ENCODE measurements at regions not wholly inside any gene's neighbourhood (a gene's known extent, or its start where the extent isn't known, plus 50 kb on each side); places are given as distances from the start of the nearest gene placed in this dataset.

DNA sequence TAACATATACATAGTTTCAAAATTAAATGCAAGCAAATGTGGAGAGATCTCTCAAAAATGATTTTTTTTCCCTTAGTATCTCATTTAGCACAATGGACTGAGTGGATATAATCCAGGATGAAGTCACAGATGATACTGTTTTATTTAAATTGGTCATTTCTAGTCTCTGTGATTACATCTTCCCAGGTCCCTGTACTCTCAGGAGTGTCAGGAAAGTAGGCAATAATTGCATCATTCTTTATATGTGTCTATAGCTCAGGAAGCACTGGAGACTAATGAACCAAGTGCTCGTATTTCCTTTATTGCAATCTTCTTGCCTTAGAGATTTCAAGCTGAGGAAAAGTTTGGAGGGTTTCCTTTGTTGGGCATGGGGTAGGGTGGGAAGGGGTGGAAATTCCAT, 309.4 kb upstream of the THRB start:
- CTCF ChIA-PET, result no interaction called here
- H3K4me3 ChIP-seq (replicated peaks in 1 of 3; ENCODE audit: insufficient read depth in 1 of 3, low read depth in 1 of 3, low read length in 3 of 3), result no peak overlapping the region
- no peaks in the 10 kb centered on the region for H3K27me3 ChIP-seq (ENCODE audit: control insufficient read depth in 2 of 2, insufficient read depth in 2 of 2, low read length in 2 of 2)
- TF ChIP-seq GATA2 (IDR thresholded peaks at IDR 0.05; ENCODE audit: insufficient read depth, insufficient read length, low read depth, low read length), result no peak
- no peak for TF ChIP-seq FOS (IDR thresholded peaks at IDR 0.05; ENCODE audit: borderline replicate concordance, insufficient read depth, low read length)
- no peak for TF ChIP-seq POLR2AphosphoS5 (IDR thresholded peaks at IDR 0.05; ENCODE audit: insufficient read depth, low read depth, low read length)
- no peak for TF ChIP-seq MYC (IDR thresholded peaks at IDR 0.05; ENCODE audit: low read depth, low read length)
- TF ChIP-seq, protein P1, sequence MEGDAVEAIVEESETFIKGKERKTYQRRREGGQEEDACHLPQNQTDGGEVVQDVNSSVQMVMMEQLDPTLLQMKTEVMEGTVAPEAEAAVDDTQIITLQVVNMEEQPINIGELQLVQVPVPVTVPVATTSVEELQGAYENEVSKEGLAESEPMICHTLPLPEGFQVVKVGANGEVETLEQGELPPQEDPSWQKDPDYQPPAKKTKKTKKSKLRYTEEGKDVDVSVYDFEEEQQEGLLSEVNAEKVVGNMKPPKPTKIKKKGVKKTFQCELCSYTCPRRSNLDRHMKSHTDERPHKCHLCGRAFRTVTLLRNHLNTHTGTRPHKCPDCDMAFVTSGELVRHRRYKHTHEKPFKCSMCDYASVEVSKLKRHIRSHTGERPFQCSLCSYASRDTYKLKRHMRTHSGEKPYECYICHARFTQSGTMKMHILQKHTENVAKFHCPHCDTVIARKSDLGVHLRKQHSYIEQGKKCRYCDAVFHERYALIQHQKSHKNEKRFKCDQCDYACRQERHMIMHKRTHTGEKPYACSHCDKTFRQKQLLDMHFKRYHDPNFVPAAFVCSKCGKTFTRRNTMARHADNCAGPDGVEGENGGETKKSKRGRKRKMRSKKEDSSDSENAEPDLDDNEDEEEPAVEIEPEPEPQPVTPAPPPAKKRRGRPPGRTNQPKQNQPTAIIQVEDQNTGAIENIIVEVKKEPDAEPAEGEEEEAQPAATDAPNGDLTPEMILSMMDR (IDR thresholded peaks at IDR 0.05; ENCODE audit: extremely low read depth in 1 of 2, insufficient read depth in 1 of 2, low read depth in 1 of 2, low read length in 2 of 2), result no peak
- no peak for TF ChIP-seq EZH2 (IDR thresholded peaks at IDR 0.05; ENCODE audit: borderline replicate concordance, low read depth, low read length, severe bottlenecking)
- TF ChIP-seq POLR2A (IDR thresholded peaks at IDR 0.05; ENCODE audit: low read depth, low read length), result no peak
- TF ChIP-seq, protein P2, sequence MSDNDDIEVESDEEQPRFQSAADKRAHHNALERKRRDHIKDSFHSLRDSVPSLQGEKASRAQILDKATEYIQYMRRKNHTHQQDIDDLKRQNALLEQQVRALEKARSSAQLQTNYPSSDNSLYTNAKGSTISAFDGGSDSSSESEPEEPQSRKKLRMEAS (IDR thresholded peaks at IDR 0.05; ENCODE audit: insufficient read depth, insufficient read length), result no peak
- TF ChIP-seq JUN (IDR thresholded peaks at IDR 0.05; ENCODE audit: borderline replicate concordance, insufficient read depth, insufficient read length, low read depth), result no peak
- POLR2A ChIA-PET, result no interaction called here
- no peaks in the 10 kb centered on the region for H3K4me1 ChIP-seq (ENCODE audit: control insufficient read depth, extremely low read depth, insufficient read depth, low read length)
- no peaks in the 10 kb centered on the region for H3K9me1 ChIP-seq (replicated peaks; ENCODE audit: control insufficient read depth, extremely low read depth, insufficient read depth, low read length)
- H3K9me3 ChIP-seq (replicated peaks; ENCODE audit: control insufficient read depth, insufficient read depth, low read length), result no peaks in the 10 kb centered on the region
- no peaks in the 10 kb centered on the region for H3K36me3 ChIP-seq (ENCODE audit: control insufficient read depth in 2 of 2, extremely low read depth in 1 of 2, insufficient read depth in 2 of 2, low read length in 2 of 2)
- FAIRE-seq (no peak), DNase-seq (ENCODE audit: low read depth, low spot score) (no peak)
- intact Hi-C loops (cut with micrococcal nuclease) (no loop called here), dilution Hi-C loops (cut with MboI; ENCODE audit: extremely low pct_ligation_motif_present, low sequenced_read_pairs) (no loop called here)
- no peak overlapping the region for H3K27ac ChIP-seq (ENCODE audit: insufficient read depth, low read depth, low read length)
- no peak overlapping the region for H3K4me2 ChIP-seq (ENCODE audit: insufficient read depth, low read length)
- BruUV-seq (replicated peaks), result no TSS peak
- no peaks in the 10 kb centered on the region for H4K20me1 ChIP-seq (replicated peaks; ENCODE audit: control insufficient read depth, extremely low read depth, insufficient read depth, low read length)
- H3K9ac ChIP-seq (replicated peaks; ENCODE audit: extremely low read depth, insufficient read depth, low read length), result no peak overlapping the region
- no peaks in the 10 kb centered on the region for H3K79me2 ChIP-seq (ENCODE audit: control insufficient read depth, insufficient read depth, low read length)
- no peak overlapping the region for H2AFZ ChIP-seq (ENCODE audit: low read depth, low read length)

Data from endothelial cell of umbilical vein (primary cell).